Smooth muscle cell (in vitro differentiated cells): ENCODE measurements at regions not wholly inside any gene's neighbourhood (a gene's known extent, or its start where the extent isn't known, plus 50 kb on each side); places are given as distances from the start of the nearest gene placed in this dataset.

Experiments used
- DNase-seq: peaks from one replicate; lab custom pipeline; 2025; ENCODE audit not compliant: unreplicated experiment; lab: John Stamatoyannopoulos, UW
- H2AFZ ChIP-seq: fragments of 200-600 bp; sonication (generic); 2 replicates; pipeline ENCODE4 v1.6.0; 2016; ENCODE audit warnings: antibody characterized with exemption, low read depth, mild to moderate bottlenecking
- H3F3A ChIP-seq: fragments of 200-600 bp; sonication (generic); 2 replicates; pipeline ENCODE4 v1.6.0; 2017; ENCODE audit warnings: antibody characterized with exemption, low read depth
- H3K27ac ChIP-seq: fragments of 200-600 bp; sonication (generic); 2 replicates; pipeline ENCODE4 v1.5.1; 2016; ENCODE audit warnings: low read depth, mild to moderate bottlenecking
- H3K27me3 ChIP-seq: fragments of 200-600 bp; sonication (generic); 2 replicates; pipeline ENCODE4 v1.6.1; 2016; ENCODE audit warnings: low read depth, mild to moderate bottlenecking
- H3K36me3 ChIP-seq: fragments of 200-600 bp; sonication (generic); 2 replicates; pipeline ENCODE4 v1.5.1; 2016; ENCODE audit warnings: low read depth
- H3K4me1 ChIP-seq: fragments of 200-600 bp; sonication (generic); 2 replicates; pipeline ENCODE4 v1.5.1; 2016; ENCODE audit warnings: low read depth
- H3K4me2 ChIP-seq: fragments of 200-600 bp; sonication (generic); 2 replicates; pipeline ENCODE4 v1.6.0; 2016; ENCODE audit warnings: mild to moderate bottlenecking
- H3K4me3 ChIP-seq: fragments of 200-600 bp; sonication (generic); 2 replicates; pipeline ENCODE4 v1.5.1; 2016; ENCODE audit warnings: mild to moderate bottlenecking
- H3K79me2 ChIP-seq: fragments of 200-600 bp; sonication (generic); 2 replicates; pipeline ENCODE4 v1.6.0; 2016; ENCODE audit warnings: low read depth, mild to moderate bottlenecking
- H3K9ac ChIP-seq: fragments of 200-600 bp; sonication (generic); 2 replicates; pipeline ENCODE4 v1.6.0; 2016; ENCODE audit warnings: low read depth
- H3K9me3 ChIP-seq: fragments of 200-600 bp; sonication (generic); replicated peaks from 2 replicates; pipeline ENCODE4 v1.5.1; 2016; ENCODE audit warnings: low read depth
- H4K20me1 ChIP-seq: fragments of 200-600 bp; sonication (generic); 2 replicates; pipeline ENCODE4 v1.6.0; 2016; ENCODE audit warnings: low read depth
- CTCF ChIP-seq: fragments of 200-600 bp; sonication (generic); IDR thresholded peaks from 2 replicates; pipeline ENCODE4 v1.5.1; 2017; ENCODE audit warnings: borderline replicate concordance, mild to moderate bottlenecking, antibody characterized with exemption; ENCODE audit not compliant: insufficient read depth, poor library complexity, severe bottlenecking
- WGBS: methylation state at CpG from one replicate; pipeline ENCODE4 v1.1.7; 2016; ENCODE audit warnings: low lambda C conversion rate; 5-methylcytosine and 5-hydroxymethylcytosine counted together

- Histone ChIP-seq H3K27ac (no peak overlapping the region), H3K4me3 (no peak overlapping the region), H3K27me3 (no peaks in the 10 kb centered on the region), H3K9ac (no peak overlapping the region), H4K20me1 (no peaks in the 10 kb centered on the region), H3K4me1 (no peaks in the 10 kb centered on the region), H3K36me3 (no peaks in the 10 kb centered on the region), H2AFZ (no peak overlapping the region), H3K4me2 (peak overlapping the region; percentile 37), H3K79me2 (no peaks in the 10 kb centered on the region), H3F3A (no peaks in the 10 kb centered on the region), H3K9me3 (no peaks in the 10 kb centered on the region)
- TF ChIP-seq CTCF: no peak
- DNase-seq: no peak
These were observed 835.6 kb upstream of the SLIT2 start for GRCh38 chr4:19416146-19416545.

- H3K27me3 ChIP-seq: no peaks in the 10 kb centered on the region
- H3K4me3 ChIP-seq: no peak overlapping the region
- no peak overlapping the region for H3K27ac ChIP-seq
- H3K36me3 ChIP-seq: no peaks in the 10 kb centered on the region
- no peaks in the 10 kb centered on the region for H3K4me1 ChIP-seq
- no peak overlapping the region for H2AFZ ChIP-seq
- DNase-seq: no peak
- H3K4me2 ChIP-seq: no peak overlapping the region
- WGBS: 91% methylated on average over 1 of the region's 1 CpG
- no peaks in the 10 kb centered on the region for H3F3A ChIP-seq
- no peak overlapping the region for H3K9ac ChIP-seq
- TF ChIP-seq CTCF: no peak
- no peaks in the 10 kb centered on the region for H3K9me3 ChIP-seq
- H4K20me1 ChIP-seq: no peaks in the 10 kb centered on the region
- H3K79me2 ChIP-seq: no peaks in the 10 kb centered on the region
These were observed 843.2 kb upstream of the SLIT2 start for GRCh38 chr4:19408490-19408889.

GRCh38 chr4:19406789-19407188 is 844.9 kb upstream of the SLIT2 start:
- Histone ChIP-seq H3K9me3 (no peaks in the 10 kb centered on the region), H3K79me2 (no peaks in the 10 kb centered on the region), H3K36me3 (no peaks in the 10 kb centered on the region), H3K4me2 (no peak overlapping the region), H3K27ac (no peak overlapping the region), H4K20me1 (no peaks in the 10 kb centered on the region), H3K4me1 (no peaks in the 10 kb centered on the region), H3K27me3 (no peaks in the 10 kb centered on the region), H3K9ac (no peak overlapping the region), H2AFZ (no peak overlapping the region), H3K4me3 (no peak overlapping the region), H3F3A (no peaks in the 10 kb centered on the region)
- DNase-seq: no peak
- no peak for TF ChIP-seq CTCF

GRCh38 chr4:19403786-19404370 is 847.8 kb upstream of the SLIT2 start:
- H3F3A ChIP-seq: no peaks in the 10 kb centered on the region
- H3K4me2 ChIP-seq: no peak overlapping the region
- no peak overlapping the region for H3K4me3 ChIP-seq
- H3K27ac ChIP-seq: no peak overlapping the region
- H3K79me2 ChIP-seq: no peaks in the 10 kb centered on the region
- no peaks in the 10 kb centered on the region for H3K4me1 ChIP-seq
- no peak for DNase-seq
- H4K20me1 ChIP-seq: no peaks in the 10 kb centered on the region
- no peak for TF ChIP-seq CTCF
- no peak overlapping the region for H2AFZ ChIP-seq
- no peaks in the 10 kb centered on the region for H3K9me3 ChIP-seq
- H3K27me3 ChIP-seq: no peaks in the 10 kb centered on the region
- WGBS: 96% methylated on average over 5 of the region's 5 CpGs
- H3K36me3 ChIP-seq: no peaks in the 10 kb centered on the region
- no peak overlapping the region for H3K9ac ChIP-seq
